Retinal pigment epithelial cell (primary cell): ENCODE measurements at regions not wholly inside any gene's neighbourhood (a gene's known extent, or its start where the extent isn't known, plus 50 kb on each side); places are given as distances from the start of the nearest gene placed in this dataset.

Experiments used
- DNase-seq: peaks from one replicate; pipeline ENCODE4 v3.0.0-alpha.2; 2010; ENCODE audit warnings: low read depth
- H3K4me3 ChIP-seq: 2 replicates; pipeline ENCODE4 v1.5.1; 2011; ENCODE audit warnings: mild to moderate bottlenecking, low read length, control low read depth, moderate library complexity
- CTCF ChIP-seq: conservative IDR thresholded peaks from 2 replicates; pipeline ENCODE4 v1.5.1; 2011; ENCODE audit warnings: low read depth, low read length, control low read depth, inconsistent platforms

GRCh38 chr5:2388571-2388970 is 362.9 kb downstream of the IRX2 start:
- no peak for TF ChIP-seq CTCF
- no peak overlapping the region for H3K4me3 ChIP-seq
- no peak for DNase-seq

- H3K4me3 ChIP-seq, result no peak overlapping the region
- no peak for TF ChIP-seq CTCF
Observed at GRCh38 chr5:2387634-2388325, 363.7 kb downstream of the IRX2 start.

GRCh38 chr5:2387250-2387633 is 364.2 kb downstream of the IRX2 start:
- H3K4me3 ChIP-seq, result no peak overlapping the region
- no peak for DNase-seq
- TF ChIP-seq CTCF, result no peak

More at GRCh38 chr5:2387634-2388325, 363.7 kb downstream of the IRX2 start:
- DNase-seq, result no peak

GRCh38 chr5:2385818-2386217 is 365.7 kb downstream of the IRX2 start:
- TF ChIP-seq CTCF, result no peak
- H3K4me3 ChIP-seq, result no peak overlapping the region
- DNase-seq, result no peak

- no peak overlapping the region for H3K4me3 ChIP-seq
- TF ChIP-seq CTCF, result no peak
- no peak for DNase-seq
Observed at GRCh38 chr5:2383698-2384065, 367.8 kb downstream of the IRX2 start.

GRCh38 chr5:2382776-2383697 is 368.4 kb downstream of the IRX2 start:
- no peak for DNase-seq
- no peak overlapping the region for H3K4me3 ChIP-seq
- TF ChIP-seq CTCF, result no peak
